ENCODE measurements at regions not wholly inside any gene's neighbourhood (a gene's known extent, or its start where the extent isn't known, plus 50 kb on each side); places are given as distances from the start of the nearest gene placed in this dataset.

DNA sequence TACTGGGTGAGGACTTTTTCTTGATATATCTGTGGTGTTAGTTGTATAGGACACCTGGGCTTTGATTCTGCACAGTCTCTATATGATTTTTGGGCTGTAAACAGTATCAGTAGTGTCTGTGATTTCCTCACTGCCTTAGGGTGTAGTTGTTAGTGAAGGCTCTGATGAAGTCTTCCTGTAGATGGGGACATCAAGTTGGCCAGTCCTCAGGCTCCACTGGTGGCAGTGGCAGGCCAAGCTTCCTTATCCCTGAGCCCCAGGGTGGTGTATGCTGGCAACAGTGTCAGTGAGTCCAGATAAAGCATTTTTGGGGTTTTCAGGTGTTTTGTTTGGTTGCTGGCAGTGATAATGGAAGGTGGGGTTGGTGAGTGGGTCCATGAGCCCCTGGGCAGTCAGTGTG is 961.4 kb downstream of the DSC3 start:
- no peak for DNase-seq (ENCODE audit: low spot score)

DNA sequence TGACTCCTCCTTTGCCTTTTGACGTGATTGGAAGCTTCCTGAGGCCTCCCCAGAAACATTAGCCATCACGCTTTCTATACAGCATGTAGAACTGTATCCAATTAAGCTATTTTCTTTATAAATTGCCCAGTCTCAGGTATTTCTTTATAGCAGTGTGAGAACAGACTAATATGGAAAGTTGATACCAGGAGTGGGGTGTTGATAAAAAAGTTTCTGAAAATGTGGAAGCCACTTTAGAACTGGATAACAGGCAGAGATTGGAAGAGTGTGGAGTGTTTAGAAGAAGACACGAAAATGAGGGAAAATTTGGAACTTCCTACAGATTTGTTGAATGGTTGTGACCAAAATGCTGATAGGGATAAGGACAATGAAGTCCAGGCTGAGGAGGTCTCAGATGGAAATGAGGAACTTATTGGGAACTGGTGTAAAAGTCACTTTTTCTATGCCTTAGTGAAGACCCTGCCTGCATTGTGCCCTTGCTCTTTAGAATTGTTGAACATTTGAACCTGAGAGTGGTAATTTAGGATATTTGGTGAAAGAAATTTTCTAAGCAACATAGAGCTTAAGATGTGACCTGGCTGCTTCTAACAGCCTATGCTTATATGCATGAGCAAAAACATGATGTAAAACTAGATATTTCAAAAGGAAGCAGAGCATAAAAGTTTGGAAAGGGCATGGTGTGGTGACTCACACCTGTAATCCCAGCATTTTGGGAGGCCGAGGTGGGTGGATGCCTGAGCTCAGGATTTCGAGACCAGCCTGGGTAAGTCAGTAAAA is 969.7 kb downstream of the DSC3 start:
- no peak for DNase-seq (ENCODE audit: low spot score)

DNA sequence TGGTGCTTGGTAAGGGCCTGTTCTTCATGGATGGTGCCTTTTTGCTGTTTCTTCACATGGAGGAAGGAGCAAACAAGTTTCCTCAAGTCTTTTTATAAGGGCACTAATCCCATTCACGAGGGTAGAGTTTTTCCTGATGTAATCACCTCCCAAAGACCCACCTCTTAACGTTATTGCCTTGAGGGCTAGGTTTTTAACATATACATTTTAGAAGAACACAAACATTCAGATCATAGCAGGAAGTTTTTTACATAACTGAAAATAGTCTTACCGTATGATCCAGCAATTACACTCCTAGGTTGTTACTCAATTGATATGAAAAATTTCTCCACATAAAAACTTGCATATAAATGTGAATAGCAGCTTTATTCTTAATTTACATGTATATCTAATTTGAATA is 976.3 kb downstream of the DSC3 start:
- no peak for DNase-seq (ENCODE audit: low spot score)

DNA sequence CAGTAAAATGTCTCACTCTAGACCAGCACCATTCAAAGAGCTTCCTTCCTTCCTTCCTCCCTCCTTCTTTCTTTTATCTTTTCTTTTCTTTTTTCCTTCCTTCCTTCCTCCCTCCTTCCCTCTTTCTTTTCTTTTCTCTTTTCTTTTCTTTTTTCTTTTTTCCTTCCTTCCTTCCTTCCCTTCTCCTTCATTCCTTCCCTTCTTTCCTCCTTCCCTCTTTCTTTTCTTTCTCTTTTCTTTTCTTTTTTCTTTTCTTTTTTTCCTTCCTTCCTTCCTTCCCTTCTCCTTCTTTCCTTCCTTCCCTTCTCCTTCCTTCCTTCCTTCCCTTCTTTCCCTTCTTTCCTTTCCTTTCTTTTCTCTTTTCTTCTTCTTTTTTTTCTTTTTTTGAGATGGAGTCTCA is 985.1 kb downstream of the DSC3 start:
- DNase-seq (ENCODE audit: low spot score), result no peak

DNA sequence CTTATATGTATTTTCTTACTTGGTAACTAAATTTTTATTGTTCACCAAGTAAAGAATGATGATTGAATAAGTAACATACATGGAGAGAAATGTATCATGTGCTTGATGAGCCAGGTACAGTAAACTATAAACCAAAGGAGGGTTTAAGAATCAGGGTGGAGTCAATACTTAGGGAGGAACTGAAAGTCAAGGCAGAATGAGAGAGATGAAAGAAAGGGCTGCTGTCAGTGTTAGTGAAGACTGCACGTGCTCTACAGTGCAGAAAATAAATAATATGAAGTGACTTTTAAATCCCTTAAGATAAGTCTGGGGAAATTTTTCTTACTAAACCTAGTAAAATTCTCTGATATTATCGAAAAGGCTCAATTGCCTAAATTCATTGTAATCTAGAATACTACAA is 986.0 kb downstream of the DSC3 start:
- DNase-seq (ENCODE audit: low spot score), result no peak

DNA sequence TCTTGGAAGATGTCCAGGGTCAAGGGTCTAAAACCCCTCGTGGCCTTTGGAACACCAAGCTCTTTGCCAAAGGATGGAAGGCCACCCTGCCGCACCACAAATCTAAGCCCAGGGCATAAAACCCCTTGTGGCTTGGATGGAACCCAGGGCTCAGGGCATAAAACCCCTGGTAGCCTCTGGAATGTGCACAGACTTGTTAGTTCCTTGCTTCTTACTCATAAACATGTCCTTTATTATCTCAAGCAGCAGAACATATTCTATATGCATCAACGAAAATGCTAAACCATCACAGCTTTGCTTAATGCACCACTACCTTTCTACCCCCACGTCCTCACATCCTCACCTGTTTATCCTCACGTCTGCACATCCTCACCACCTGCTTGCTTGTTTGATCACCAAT is 998.0 kb downstream of the DSC3 start:
- peak; percentile 16 for DNase-seq (ENCODE audit: low spot score)

DNA sequence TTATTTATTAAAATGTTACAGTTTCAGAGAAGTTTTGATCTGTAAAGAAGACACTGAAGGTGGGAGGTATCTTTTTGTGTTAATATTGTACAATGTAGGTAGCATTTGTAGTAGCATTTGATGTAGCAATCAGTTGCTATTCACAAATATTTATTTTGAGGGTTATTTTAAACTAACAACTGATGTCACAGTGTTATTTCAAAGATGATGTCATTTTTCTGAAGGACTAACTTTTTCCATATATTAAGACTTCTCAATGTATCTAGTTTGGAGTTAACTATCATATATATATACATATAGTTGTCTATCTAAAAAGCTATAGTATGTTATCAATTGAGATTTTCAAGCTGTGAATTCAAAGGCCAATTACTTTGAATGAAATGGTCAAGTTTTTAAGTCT is 1003.3 kb downstream of the DSC3 start:
- no peak for DNase-seq (ENCODE audit: low spot score)

DNA sequence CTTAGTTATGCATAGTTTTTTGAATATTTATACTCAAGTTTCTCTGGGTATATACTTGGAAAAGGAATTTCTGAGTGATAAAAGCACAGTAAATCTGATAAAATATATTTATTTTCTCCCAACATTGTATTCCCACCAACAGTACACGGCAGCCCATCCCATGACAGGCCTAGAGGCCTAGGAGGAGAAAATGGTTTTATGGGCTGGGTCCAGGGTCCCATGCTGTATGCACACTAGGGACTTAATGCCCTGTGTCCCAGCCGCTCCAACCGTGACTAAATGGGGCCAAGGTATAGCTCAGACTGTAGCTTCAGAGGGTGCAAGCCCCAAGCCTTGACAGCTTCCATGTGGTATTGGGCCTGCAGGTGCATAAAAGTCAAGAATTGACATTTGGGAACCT is 1007.7 kb downstream of the DSC3 start:
- no peak for DNase-seq (ENCODE audit: low spot score)

DNA sequence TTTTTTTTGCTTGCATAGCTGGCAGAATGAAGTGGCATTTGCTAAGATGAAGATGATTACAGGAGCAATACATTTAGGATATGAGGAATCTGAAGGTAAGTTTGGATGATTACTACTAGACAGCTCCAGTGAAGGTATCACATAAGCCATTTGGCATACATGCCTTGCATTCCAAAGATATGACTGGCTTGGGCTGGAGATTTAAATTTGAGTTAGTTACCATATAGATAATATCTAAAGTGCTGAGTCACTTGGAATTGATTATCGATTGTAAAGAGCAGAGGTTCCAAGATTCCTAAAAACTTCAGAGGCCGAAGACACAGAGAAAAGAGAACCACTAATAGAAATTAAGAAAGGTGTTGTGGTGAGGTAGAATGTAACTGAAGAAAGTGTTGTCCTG is 1026.4 kb downstream of the DSC3 start:
- DNase-seq (ENCODE audit: low spot score), result peak; percentile 3

DNA sequence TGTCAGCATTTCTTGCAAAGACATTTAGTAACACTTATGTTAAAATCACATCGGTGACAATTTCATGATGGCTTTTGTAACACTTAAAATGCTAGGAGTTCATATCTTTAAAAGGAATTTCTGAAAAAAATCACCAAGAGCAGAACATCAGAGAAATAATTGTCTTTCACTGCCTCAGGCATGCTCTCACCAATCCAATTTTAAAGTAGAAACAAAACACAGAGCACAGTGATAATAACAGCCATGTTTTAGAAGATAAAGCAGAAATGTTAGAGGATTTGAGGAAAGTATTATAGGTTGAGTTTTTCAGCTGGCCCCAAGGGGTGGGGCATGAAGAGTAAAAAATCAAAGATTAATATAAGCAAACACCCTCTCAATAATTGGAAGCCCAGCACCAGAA is 1037.6 kb downstream of the DSC3 start:
- DNase-seq (ENCODE audit: low spot score), result no peak

DNA sequence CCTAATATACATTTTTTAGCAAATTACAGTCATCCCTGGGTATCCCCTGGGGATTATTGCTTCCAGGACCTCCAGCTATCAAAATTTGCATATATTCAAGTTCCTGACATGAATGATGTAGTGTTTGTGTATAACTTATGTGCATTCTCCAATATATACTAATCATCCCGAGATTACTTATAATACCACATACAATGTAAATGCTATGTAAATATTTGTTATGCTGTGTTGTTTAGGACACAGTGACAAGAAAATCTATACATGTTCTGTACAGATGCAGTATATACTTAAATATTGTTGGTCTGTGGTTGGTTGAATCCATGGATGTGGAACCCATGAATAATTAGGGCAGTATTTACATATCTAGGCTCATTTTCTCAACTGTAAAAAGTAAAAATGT is 1060.3 kb downstream of the DSC3 start:
- DNase-seq (ENCODE audit: low spot score), result no peak

DNA sequence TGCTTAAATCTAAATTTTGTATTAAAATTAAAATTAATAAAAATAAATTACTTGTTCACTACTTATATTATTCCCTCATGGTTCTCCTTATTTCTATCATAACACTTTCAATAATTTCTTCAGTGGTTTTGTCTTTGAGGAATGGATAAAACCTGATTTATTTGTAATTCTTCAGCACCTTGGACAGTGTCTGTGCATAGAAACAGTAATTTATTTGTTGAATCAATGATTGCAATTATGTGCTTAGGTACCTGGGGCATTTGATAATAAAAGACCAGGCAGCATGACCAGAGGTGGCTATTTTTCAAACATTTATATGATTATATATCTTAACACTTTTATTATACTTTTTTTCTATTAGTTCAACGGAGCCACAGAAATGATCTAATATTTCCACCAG is 1062.7 kb downstream of the DSC3 start:
- DNase-seq (ENCODE audit: low spot score), result no peak

DNA sequence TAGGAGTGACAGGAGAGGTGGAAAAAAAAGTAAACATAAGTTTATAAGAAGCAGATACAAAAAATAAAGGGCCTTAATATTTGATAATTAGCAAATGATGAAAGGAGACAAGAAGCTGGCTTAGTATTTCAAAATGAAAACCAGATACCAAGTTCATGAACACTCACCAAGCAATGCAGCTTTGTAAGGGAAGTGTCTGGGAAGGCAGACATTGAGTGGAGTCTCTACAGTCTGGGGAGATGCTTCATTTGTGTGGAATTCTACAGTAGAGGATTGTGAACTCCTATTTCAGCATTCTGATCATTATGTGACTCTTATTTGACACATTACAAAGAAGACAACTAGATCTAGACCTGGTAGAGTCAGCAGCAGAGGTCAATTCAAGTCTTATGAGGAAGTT is 1072.7 kb downstream of the DSC3 start:
- no peak for DNase-seq (ENCODE audit: low spot score)

DNA sequence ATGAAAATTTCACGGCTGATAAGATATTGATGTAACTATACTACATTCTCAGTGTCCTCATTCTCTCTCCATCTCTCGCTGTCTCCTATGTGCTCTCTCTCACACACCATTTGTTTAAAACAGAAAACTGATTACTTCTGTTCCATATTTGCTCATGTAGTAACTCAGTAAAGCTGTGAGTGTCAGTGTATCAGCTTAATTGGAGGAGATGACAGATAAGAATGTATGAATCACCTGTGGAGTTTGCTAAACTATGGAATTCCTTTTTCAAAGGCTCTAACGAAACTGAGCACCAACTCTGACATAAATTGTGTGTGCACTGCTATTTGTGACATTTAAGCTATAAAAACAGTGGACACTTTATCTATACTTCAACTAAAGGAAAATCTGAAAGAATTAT is 1080.0 kb downstream of the DSC3 start:
- DNase-seq (ENCODE audit: low spot score), result no peak

DNA sequence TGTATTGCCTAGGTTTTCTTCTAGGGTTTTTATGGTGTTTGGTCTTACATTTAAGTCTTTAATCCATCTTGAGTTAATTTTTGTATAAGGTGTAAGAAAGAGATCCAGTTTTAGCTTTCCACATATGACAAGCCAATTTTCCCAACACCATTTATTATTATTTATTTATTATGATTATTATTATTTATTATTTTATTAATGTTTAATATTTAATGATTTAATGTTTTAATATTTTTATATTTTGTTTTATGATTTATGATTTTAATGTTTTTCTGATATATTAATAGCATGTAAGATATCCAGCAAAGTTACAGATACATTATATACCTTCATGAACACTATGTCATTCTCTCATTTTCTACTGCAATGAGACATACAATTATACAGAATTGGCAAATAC is 1082.0 kb downstream of the DSC3 start:
- no peak for DNase-seq (ENCODE audit: low spot score)

DNA sequence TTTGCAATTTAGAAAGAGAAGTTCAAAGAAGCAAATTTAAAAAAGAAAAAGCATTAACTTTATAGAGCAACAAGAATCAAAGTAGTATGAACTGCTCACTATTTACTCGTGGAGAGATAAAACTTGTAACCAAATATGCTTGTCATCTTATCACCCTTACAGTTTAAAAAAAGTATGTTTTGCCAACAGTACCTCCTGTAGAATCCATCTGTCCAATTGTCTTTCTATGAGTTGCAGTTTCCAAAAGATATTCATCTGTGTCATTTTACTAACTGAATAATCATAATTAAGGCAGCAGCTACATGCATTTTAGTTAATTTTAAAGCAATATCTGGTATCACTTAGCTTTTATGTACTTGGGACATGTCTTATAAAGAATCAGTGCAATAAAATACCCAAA is 1112.3 kb downstream of the DSC3 start:
- no peak for DNase-seq (ENCODE audit: low spot score)

DNA sequence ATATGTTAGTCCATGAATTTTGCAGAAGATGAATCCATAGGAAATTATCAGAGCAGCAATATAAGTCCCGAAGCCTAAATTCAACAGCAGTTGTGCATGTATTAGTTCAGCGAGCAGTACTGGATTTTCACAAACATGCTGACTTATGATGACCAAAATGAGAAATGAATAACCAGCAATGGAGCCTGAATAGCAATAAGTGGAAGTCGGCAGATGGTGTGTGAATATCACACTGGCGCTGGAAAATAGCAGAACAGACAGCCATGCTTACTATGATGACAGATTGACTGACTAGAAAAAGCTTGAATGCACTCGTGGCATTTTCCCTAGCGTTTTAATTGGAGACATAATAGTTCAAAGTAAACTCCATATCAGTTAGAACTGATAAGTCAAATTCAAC is 1114.5 kb downstream of the DSC3 start:
- DNase-seq (ENCODE audit: low spot score), result no peak

DNA sequence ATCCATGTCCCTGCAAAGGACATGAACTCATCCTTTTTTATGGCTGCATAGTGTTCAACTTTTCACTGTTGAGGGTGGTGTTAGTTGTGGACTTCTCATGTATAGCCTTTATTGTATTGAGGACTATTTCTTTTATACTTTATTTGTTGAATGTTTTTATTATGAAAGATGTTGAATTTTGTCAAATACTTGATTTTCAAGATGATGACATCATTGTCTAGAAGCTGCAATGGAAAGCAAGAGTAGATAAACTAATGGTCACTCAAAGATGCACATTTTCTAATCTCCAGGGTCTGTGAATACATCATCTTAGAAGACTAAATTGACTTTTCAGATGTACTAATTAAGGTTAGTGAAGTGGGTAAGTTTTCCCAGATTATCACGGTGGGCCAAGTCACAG is 1117.0 kb downstream of the DSC3 start:
- DNase-seq (ENCODE audit: low spot score), result no peak

DNA sequence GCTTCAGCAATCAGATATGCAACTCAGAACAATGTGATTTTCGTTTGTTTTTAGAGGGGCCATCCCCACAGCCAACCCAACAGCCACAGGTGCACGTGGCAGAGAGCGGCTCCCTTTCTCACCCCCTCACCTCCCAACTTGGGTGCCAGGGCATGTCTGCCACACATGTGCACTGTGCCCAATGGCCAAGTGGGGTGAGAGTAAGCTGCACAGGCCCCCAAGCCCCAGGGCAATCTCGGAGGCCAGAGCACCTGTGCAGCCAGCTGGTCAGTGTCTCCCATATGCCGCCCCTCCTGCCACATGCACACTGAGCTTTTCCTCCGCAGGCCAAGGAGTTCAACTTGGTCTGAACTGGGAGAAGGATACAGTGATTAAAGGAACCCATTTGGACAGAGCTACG is 1130.2 kb downstream of the DSC3 start:
- DNase-seq (ENCODE audit: low spot score), result no peak

DNA sequence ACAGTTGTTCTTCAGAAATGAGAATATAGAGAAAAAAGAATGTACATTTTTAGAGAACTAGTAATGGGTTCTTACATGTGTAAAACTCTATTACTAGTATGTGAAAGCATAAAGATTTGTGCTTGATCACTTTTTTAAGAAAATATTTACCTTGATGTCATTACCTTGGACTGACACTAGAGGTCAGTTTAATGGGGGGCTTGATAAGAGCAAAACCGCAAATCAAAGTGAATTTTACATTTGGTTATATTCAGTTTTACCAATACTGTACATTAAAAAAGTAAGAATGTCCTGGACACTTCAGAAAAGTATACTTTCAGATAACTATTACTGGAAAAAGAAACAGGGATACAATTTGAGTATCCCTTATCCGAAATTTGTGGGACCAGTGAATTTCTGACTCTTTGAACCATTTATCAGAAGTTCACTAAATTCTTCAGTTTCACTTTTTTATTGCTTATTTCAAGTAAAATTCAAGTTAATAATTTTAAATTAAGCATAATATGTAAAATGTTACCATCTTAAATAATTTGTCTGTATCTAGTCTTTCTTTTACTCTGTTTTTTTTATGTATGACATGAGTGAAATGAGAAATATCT is 1149.5 kb downstream of the DSC3 start:
- DNase-seq (ENCODE audit: low spot score), result no peak

DNA sequence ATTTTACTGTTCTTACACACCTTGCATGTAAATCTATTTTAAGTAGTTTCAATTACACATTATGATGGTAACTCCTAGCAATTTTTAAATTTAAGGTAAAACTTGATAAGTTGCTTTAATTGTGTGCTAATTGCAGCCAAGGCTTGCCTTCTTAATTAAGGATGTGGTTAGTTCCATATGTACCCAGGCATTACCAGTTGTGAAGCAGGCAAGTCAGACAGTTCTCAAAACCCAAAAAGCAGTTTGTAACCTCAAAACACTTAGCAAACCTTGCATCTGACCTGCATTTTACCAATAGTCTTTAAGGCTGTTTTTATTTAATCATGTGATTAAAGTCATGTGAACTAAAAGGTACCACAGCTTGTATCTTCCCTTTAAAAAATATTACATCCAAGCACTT is 1159.4 kb downstream of the DSC3 start:
- no peak for DNase-seq (ENCODE audit: low spot score)

DNA sequence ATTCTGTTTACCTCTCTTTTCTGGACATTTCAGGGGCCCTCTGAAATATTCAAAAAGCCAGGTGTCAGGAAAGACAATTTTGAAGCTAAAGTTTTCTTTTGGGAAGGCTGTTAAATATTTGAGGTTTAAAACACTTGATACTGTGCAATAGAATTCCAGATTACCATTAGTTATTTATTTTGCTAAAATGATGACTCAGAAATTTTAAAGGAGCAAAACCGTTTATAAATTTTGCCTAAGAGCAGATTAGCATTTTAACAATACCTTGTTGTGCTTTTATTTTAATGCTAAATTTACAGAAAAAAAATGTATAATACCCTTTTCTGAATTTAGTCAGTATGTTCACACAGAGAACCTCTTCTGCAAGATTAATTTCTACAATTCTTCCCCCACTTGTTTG is 1159.9 kb downstream of the DSC3 start:
- DNase-seq (ENCODE audit: low spot score), result no peak

DNA sequence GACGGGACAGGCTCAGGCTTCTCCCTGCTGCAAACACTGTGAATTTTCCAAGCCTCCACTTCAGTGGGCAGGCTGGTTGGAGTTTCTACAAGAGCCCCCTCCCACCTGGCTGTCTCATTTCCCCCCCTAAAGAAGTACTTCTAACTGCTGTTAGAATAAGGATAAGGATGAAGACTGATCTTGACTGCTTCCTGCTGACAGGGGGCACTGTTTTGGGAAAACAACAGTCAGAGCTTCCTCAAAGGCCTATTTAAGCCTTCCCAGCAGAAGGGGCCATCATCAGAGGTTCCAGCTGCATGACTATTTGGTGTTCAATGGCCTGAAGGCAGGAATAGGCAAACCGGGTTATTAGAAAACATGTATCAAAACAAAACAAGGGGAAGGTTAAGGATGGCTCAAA is 1162.8 kb downstream of the DSC3 start:
- DNase-seq (ENCODE audit: low spot score), result no peak

DNA sequence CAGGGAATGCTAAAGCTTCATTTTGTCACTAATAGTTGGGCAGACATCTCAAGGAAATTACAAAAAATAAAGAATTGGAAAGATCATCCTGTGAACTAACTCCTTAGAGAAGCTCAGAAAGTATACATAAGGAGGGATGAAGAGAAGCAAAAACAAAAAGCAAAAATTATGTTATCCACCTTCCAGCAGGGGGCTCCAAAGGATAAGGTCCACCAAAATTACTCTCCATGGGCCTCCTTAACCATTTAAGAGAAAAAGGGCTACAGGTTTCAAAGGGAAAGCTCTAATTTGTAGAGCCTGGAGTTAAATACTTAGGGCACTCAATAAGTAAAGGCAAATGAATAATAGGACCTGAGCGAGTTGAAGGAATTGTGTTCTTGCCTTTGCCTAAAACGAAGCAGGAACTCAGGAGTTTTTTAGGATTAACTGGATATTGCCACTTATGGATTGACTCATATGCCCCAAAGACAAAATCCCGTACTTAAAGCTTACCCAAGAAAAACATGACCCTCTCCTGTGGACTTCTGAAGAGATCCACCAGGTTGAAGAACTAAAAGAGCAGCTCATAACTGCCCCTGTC is 1167.9 kb downstream of the DSC3 start:
- DNase-seq (ENCODE audit: low spot score), result peak; percentile 27

All from kidney tubule cell (primary cell).